SK-N-SH treated with all-trans-retinoic acid at 6 μM for 48 hours (cell line): ENCODE measurements at regions not wholly inside any gene's neighbourhood (a gene's known extent, or its start where the extent isn't known, plus 50 kb on each side); places are given as distances from the start of the nearest gene placed in this dataset.

ENCODE experiments used
- ISL1 ChIP-seq: fragments of 250-450 bp; sonication (Bioruptor Pico); IDR thresholded peaks from 2 replicates; pipeline ENCODE4 v2.1.2; 2022; ENCODE audit warnings: mild to moderate bottlenecking, moderate library complexity
- ZNF8 ChIP-seq: fragments of 450-650 bp; formaldehyde crosslinking; IDR thresholded peaks from 2 replicates; pipeline ENCODE4 v1.5.0; 2020; ENCODE audit warnings: mild to moderate bottlenecking, moderate library complexity

DNA sequence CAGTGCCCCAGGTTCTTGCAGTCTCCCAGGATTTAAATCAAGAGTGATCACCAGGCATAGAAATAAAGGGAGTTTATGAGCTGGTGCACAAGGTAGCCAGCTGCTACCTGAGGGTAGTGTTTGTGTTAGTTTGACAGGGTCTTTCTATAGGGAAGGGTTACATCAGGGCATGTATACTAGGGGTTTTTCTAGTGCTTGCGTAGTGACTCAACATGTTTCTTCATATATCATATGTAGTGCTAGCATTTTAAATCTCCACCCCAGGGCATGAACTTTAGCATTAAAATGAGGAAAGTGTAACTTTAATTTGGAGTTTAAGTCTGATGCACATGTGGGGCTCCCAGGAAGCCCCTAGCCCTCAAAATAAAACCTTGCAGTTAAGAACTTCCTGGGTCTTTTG, 86.5 kb upstream of the TNR start:
- TF ChIP-seq ISL1: no peak
- TF ChIP-seq ZNF8 (CRISPR knock-in tag): no peak
